NCI-H446 (cell line): ENCODE measurements at regions not wholly inside any gene's neighbourhood (a gene's known extent, or its start where the extent isn't known, plus 50 kb on each side); places are given as distances from the start of the nearest gene placed in this dataset.

Experiments used
- DNase-seq, 2 experiments: peaks; one replicate each; lab custom pipeline; 2025; lab: John Stamatoyannopoulos, UW

- no peak for DNase-seq
These were observed 163.3 kb upstream of the NABP1 start for GRCh38 chr2:191514613-191515012.

GRCh38 chr2:191515551-191515950 lies 162.4 kb upstream of the NABP1 start:
- no peak for DNase-seq

DNA sequence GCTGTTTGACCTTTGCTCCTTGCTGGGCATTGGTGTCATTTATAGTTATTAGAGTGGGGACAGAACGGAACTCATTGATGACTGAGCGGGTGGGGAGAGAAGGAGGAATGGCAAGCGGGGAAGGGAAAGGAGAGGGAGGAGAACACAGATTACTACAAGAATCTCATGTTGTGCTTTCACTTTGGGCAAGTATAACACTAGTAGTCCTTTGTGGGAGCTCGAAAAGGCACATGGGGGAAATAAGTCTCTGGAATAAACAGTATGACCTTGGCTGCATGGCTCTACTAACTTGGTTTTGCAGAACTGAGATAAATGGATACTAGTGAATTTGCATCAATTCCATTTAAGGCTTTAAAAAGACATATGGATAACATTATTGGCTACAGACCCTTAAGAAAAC lies 161.7 kb upstream of the NABP1 start:
- no peak for DNase-seq

GRCh38 chr2:191521608-191522208 lies 156.2 kb upstream of the NABP1 start:
- DNase-seq = peak; percentile 3 to 13

- no peak for DNase-seq
These were observed 155.3 kb upstream of the NABP1 start for GRCh38 chr2:191522478-191523120.

GRCh38 chr2:191526091-191526490 lies 151.8 kb upstream of the NABP1 start:
- no peak for DNase-seq

DNA sequence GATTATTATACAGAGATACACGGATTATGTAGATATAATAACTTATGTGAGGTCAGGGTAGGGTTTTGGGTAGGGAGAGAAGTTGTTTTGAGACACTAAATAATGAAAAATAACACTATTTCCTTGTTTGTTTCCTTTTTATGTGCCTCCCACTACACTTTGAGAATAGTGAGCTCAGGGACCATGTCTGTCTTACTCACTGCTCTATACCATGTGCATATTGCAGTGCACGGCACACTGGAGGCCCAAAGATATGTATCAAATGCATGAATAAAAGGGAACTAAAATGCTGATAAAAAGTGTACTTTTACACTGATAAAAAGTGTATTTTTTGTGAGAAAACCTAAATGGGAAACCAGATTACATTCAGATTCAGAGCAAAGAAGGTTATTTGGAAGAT lies 151.4 kb upstream of the NABP1 start:
- no peak for DNase-seq

DNA sequence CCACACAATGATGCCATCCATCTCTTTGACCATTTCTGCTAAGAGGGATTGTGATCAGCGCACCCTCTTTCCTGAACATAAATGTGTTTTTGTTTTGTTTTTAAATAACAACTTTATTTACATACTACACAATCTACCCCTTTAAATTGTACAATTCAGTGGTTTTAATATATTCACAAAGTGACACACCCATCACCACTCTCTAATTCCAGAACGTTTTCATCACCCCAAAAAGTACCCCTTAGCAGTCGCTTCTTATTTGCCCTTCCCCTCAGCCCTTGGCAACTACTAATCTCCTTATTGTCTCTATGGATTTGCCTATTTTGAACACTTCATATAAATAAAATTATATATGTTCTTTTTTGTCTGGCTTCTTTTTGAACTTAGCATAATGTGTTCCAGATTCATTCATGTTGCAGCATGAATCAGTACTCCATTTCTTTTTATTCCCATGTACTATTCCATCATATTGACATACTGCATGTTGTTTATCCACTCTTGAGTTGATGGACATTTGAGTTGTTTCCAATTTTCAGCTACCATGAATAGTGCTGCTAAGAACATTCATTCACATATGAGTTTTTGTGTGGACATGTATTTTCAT lies 150.9 kb upstream of the NABP1 start:
- DNase-seq = no peak

GRCh38 chr2:191530618-191531017 lies 147.3 kb upstream of the NABP1 start:
- no peak for DNase-seq

DNA sequence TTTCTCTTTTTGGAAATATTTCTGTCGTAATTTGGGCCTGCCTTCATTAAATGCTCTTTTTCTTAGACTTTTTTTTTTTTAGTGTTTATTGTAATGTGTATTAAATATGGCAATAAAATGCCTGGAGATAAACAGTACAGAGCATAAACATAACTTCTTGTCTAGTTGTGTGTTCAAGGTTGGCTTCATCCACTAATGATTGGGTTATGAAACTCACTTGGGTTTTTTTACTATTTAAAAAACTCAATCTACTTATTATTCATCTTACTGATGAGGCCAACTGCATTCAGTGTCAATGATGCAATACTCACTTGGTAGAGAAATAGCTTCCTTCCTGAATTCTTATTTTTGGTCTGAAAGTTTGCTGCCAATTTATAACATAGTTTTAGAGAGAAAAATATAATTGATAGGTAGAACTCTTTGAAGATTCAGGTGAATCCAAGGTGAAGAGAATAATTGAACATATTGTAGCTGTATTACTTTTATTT lies 144.2 kb upstream of the NABP1 start:
- no peak for DNase-seq

DNA sequence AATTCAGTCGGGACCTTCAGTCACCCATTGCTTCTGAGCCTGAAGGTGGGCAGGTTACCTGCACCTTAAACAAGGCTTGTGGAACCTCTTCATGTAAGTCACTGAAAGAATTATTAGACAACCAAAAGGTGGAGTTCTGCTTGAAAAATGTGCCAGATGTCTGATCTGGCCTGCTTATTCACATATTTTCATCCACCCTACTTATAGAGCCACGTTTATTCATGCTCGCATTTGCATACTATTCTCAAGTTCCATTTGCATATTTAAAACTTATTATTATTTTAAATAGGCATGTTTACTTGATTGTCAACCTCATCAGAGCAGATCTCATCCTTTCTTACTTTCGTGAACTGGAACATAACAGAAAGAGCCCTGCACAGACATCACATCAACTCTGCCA lies 140.0 kb upstream of the NABP1 start:
- DNase-seq = no peak

DNA sequence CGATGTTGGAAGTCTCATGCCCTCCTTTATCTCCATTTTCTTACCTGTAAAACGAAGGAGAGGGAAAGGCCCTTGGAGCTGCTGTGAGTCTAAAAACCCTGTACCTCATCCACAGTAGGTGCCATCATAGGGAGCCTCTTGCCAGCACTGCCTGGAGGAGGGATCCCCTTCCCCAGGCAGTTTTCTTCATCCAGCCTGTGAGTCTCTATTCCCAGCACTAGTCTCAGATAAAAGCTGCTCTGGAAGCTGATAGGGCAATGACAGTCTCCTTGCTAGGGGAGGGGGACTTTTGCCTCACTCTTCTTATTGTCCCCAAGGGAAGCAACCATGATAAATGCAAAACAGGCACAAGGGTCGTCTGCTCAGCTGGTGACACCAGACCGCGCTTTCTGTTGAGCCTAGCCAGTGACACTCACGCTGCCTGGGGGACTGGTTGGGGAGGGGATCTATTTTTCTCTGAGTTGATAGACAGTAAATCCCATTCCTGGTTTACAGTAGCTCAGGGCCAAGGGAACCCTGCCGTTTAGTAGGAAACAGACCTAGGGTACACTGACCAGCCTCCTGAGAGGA lies 139.5 kb upstream of the NABP1 start:
- DNase-seq = no peak

- peak in 1 of 2 experiments; percentile 43 for DNase-seq
These were observed 138.9 kb upstream of the NABP1 start for GRCh38 chr2:191539068-191539467.

DNA sequence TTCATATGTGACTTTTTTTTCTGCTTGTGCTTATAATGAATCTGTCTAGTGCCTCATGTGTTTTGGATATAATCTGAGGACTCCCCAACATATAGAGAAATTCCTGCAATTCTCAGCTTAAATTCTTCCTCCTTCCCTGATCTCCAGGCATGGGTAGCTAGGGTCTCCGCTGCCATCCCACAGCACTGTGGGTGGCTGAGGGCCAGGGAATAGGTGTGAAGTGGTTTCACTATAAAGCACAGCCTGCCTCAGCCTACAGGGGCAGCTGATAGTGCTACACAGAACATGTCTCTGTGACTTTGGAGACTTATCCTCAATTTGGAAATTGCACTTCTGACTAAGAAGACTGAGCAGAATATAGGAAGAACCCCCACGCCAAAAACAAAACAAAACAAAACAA lies 137.3 kb upstream of the NABP1 start:
- no peak for DNase-seq

GRCh38 chr2:191543708-191544107 lies 134.2 kb upstream of the NABP1 start:
- no peak for DNase-seq

- DNase-seq = no peak
These were observed 133.4 kb upstream of the NABP1 start for GRCh38 chr2:191544461-191545062.

DNA sequence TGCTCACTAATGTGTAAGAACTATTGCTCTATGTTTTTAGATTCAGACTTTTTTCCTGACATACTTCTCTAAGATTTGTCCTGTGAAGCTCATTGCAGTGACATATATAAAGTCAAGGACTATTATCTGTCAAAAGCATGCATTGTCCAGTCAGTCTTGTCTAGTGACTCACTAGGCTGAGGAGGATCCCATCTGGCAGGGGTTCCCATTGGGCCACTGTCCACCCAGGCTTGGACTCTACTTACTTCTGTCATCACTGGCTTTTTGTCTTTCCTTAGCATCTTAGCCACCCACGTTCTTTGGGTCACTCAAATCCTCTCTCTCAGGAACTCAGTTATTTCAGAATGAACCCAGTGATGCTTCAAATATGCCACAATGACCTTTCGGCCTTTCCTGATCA lies 132.6 kb upstream of the NABP1 start:
- no peak for DNase-seq

DNA sequence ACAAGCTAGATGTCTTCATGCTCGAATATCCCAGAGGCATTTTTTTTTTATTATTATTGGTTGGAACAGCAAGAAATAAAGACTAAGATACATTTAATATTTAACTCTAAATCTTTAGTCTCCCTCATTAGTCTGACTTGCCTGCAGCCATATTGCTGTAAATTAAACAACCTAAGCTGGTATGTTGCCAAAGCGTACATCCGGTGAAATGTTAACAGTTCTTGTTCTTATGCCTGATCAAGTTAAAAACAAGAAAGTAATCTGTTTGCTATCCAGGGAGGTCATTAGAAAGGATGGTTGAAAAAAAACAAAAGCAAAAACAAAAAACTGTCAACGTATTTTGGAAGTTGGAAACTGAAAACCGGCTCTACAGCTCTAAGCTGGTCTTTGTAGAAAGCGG lies 125.9 kb upstream of the NABP1 start:
- DNase-seq = peak in 1 of 2 experiments; percentile 33

GRCh38 chr2:191554240-191554639 lies 123.7 kb upstream of the NABP1 start:
- no peak for DNase-seq

DNA sequence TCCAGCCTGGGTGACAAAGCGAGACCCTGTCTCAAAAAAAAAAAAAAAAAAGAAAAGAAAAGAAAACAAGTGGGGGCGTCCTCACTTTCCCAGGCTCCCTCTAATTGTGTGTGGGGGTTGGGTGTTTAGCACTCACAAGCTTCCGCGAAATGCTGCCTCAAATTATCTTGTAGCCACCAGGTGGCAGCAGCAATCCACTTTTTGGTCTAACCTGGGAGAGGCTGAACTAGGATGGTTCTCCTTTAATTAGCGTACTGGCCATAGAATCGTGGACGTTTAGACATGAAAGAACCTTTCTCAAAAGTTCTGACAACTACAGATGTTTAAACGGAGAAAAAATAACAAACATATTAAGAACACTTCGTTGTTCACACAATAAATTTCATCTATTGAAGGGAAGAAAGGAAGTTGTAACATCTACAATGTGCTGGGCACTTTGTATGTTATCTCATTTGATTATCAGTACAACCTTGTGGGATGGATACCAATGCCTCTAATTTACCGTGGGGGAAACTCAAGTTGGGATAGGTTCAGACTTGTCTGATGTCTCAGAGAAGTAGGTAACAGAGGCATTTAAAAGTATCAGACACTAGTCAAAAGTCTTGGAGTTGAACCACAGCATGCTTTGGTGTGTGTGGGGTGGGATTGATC lies 122.7 kb upstream of the NABP1 start:
- DNase-seq = peak; percentile 76 to 90

- DNase-seq = no peak
These were observed 121.5 kb upstream of the NABP1 start for GRCh38 chr2:191556463-191556862.

DNA sequence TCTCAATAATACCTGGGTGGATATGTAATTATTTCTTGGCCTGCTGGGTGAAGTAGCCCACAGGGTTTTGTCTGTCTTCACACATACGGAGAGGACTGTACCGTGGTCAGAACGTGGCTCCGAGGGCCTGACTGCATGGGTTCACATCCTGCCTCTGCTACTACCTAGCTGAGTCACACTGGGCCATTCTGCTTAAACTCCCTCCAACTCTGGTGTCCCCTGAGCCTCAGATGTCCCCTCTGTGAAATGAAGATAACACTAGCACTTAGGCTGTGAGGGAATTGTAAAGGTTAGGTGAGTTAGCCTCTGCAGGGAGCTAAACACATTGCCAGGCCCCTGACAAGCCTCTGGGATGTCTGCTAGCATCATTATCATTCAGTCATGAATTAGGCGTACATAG lies 120.1 kb upstream of the NABP1 start:
- DNase-seq = no peak
